ENCODE measurements at regions not wholly inside any gene's neighbourhood (a gene's known extent, or its start where the extent isn't known, plus 50 kb on each side); places are given as distances from the start of the nearest gene placed in this dataset.

DNA sequence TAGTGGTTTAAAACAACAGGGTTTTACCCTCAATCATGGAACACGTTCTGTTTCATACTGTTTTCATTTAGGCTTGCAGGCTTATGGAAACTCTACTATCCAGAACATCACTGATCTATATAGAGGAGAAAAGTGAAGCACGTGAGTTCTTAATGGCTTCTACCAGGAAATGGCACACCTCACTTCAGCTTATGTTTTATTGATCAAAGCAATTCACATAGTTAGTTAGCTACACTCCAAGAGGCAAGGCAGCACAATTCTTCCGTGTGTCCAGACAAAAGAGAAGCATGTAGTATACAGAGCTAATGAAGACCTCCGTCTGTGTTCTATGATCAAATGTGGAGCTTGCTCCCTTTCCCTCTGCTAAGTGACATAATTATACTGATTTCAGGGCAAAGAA lies 353.3 kb upstream of the CD180 start:
- TF ChIP-seq ATF1 (CRISPR knock-in tag; IDR thresholded peaks at IDR 0.05) (no peak), USF1 (CRISPR knock-in tag; IDR thresholded peaks at IDR 0.05) (no peak), SMAD3 (CRISPR knock-in tag; IDR thresholded peaks at IDR 0.05; ENCODE audit: borderline replicate concordance) (no peak), TP53 (CRISPR knock-in tag; IDR thresholded peaks at IDR 0.05) (no peak), GABPB1 (CRISPR knock-in tag; IDR thresholded peaks at IDR 0.05) (no peak), ZNF138 (CRISPR knock-in tag; conservative IDR thresholded peaks at IDR 0.05) (no peak), HMGA2 (CRISPR knock-in tag; IDR thresholded peaks at IDR 0.05) (no peak)
- TF ChIP-seq, protein P1, sequence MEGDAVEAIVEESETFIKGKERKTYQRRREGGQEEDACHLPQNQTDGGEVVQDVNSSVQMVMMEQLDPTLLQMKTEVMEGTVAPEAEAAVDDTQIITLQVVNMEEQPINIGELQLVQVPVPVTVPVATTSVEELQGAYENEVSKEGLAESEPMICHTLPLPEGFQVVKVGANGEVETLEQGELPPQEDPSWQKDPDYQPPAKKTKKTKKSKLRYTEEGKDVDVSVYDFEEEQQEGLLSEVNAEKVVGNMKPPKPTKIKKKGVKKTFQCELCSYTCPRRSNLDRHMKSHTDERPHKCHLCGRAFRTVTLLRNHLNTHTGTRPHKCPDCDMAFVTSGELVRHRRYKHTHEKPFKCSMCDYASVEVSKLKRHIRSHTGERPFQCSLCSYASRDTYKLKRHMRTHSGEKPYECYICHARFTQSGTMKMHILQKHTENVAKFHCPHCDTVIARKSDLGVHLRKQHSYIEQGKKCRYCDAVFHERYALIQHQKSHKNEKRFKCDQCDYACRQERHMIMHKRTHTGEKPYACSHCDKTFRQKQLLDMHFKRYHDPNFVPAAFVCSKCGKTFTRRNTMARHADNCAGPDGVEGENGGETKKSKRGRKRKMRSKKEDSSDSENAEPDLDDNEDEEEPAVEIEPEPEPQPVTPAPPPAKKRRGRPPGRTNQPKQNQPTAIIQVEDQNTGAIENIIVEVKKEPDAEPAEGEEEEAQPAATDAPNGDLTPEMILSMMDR (IDR thresholded peaks at IDR 0.05), result no peak

Data from WTC11 (cell line).